ENCODE measurements at regions not wholly inside any gene's neighbourhood (a gene's known extent, or its start where the extent isn't known, plus 50 kb on each side); places are given as distances from the start of the nearest gene placed in this dataset. TPM values are rescaled to one million over a fixed set of nuclear protein-coding genes. Genes with fewer than 3 reads are reported as not detected.
"Not testable (repeated sequence)": the region's sequence is repeated elsewhere in the genome, so short reads cannot be mapped to it uniquely, and the experiment has no call there.

DNA sequence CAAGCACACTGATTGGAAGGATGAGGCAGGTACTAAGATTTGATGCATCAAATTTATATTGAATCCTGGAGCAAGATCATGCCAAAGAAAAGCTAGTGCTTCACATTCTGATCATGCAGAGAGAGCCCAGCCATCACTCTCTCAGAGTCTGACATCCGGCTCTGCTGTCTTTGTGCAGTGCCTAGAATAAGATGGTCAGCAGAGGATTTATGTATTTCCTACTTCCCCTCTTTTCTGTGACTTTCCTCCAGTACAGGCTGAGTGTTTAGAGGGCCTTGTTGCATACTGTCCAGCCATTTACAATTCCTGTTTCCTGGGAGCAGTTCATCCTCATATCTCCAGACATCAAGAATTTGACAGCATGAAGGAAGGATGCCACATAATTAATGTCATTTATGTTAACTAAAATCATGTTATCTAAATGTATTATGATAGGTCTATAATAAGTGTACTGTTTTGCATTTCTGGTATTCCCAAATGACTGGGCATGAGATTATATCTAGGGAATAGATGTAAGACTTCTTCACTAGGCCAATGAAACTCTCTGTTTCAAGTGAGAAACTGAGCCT, 167.6 kb downstream of the EPM2A start:
- intact Hi-C loops (cut with DNase I; ENCODE audit: low total_unique reads): no loop called here
- Histone ChIP-seq H3K4me3 (no peak overlapping the region), H3K27me3 (no peaks in the 10 kb centered on the region), H3K9me3 (no peaks in the 10 kb centered on the region), H3K4me1 (no peaks in the 10 kb centered on the region), H3K36me3 (no peaks in the 10 kb centered on the region), H3K27ac (no peak overlapping the region)
- TF ChIP-seq, protein P1, sequence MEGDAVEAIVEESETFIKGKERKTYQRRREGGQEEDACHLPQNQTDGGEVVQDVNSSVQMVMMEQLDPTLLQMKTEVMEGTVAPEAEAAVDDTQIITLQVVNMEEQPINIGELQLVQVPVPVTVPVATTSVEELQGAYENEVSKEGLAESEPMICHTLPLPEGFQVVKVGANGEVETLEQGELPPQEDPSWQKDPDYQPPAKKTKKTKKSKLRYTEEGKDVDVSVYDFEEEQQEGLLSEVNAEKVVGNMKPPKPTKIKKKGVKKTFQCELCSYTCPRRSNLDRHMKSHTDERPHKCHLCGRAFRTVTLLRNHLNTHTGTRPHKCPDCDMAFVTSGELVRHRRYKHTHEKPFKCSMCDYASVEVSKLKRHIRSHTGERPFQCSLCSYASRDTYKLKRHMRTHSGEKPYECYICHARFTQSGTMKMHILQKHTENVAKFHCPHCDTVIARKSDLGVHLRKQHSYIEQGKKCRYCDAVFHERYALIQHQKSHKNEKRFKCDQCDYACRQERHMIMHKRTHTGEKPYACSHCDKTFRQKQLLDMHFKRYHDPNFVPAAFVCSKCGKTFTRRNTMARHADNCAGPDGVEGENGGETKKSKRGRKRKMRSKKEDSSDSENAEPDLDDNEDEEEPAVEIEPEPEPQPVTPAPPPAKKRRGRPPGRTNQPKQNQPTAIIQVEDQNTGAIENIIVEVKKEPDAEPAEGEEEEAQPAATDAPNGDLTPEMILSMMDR (IDR thresholded peaks at IDR 0.05): no peak
- TF ChIP-seq POLR2A (IDR thresholded peaks at IDR 0.05): no peak
- DNase-seq: no peak

DNA sequence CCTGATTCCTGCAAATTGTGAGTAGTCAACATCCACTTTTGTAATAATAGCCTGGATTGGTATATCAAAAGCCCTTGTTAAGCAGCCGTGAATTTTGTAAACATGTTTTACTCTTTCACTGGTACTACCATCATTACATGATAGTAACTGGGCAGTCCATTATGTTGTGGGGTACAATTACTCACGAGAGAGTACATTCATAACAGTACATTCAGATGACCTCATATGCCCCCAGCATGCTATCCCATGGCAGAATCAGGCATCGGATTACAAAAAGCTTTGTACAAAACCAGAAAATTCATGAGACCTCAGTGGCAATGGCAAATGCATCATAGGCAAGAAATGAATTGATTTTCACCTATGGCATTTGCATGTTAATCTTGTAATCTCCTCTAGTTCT, 166.2 kb downstream of the EPM2A start:
- Histone ChIP-seq H3K4me1 (no peaks in the 10 kb centered on the region), H3K27me3 (no peaks in the 10 kb centered on the region), H3K9me3 (no peaks in the 10 kb centered on the region), H3K4me3 (no peak overlapping the region), H3K36me3 (no peaks in the 10 kb centered on the region), H3K27ac (no peak overlapping the region)
- no peak for DNase-seq
- intact Hi-C loops (cut with DNase I; ENCODE audit: low total_unique reads): no loop called here
- TF ChIP-seq, protein P1 (IDR thresholded peaks at IDR 0.05): no peak
- no peak for TF ChIP-seq POLR2A (IDR thresholded peaks at IDR 0.05)

DNA sequence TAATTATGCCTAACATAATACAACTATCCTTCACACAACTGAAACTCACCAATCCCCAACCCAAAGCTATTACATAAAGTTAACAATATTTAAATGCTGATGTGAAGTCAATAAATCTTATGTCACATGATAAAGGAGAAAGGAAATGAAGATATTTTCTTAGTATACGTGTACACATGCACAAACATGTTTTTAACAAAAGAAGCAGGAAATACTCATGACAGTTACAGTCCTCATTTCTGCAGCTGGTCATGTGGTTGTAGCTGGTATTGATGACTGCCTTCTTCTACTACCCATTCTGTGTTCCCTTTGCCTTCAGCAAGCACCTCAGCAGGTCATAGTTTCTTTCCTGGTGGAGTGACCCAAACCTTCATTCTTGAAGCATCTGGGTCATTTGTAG, 165.0 kb downstream of the EPM2A start:
- H3K4me3 ChIP-seq; intact Hi-C loops (cut with DNase I; ENCODE audit: low total_unique reads); H3K9me3 ChIP-seq; DNase-seq; H3K27ac ChIP-seq; H3K27me3 ChIP-seq; H3K4me1 ChIP-seq; H3K36me3 ChIP-seq: not testable (repeated sequence)

DNA sequence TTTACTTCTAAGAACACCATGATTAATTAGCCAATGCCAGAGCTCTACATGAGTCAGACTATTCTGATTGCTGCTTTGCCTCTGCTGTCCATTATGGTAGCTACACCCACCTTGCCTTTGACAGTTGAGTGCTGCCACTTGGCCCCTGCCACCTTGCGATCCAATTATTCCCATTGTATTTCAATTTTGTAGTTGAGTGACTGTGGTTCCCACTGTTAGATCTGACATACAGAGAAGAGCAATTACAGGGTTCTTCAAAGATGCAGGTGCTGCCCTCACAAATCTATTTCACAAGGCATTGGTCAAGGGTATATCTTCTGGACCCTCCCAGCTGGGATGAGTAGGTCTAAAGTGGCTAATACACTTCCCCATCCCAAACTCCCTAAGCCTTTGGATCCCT, 161.1 kb downstream of the EPM2A start:
- H3K27ac ChIP-seq; H3K4me1 ChIP-seq; intact Hi-C loops (cut with DNase I; ENCODE audit: low total_unique reads); H3K27me3 ChIP-seq; DNase-seq; H3K4me3 ChIP-seq; H3K36me3 ChIP-seq: not testable (repeated sequence)
- peaks cover 0 to 11% of the 10 kb centered on the region in 2 donors for H3K9me3 ChIP-seq

Small RNA genes lying in the stretch of these regions (small RNA-seq; reads per million reads assigned to genes)
- gene RNU1-33P: not detected
